Liver (tissue), 3 donors: ENCODE measurements at regions not wholly inside any gene's neighbourhood (a gene's known extent, or its start where the extent isn't known, plus 50 kb on each side); places are given as distances from the start of the nearest gene placed in this dataset.

Experiments used
- CTCF ChIP-seq: fragments of 150-350 bp; IDR thresholded peaks from 2 replicates; pipeline ENCODE4 v1.5.1; 2017; ENCODE audit warnings: improper control_type of control experiment, low read depth, low read length; ENCODE audit not compliant: missing input control
- GABPA ChIP-seq, 2 donors: IDR thresholded peaks in 1 of 2; conservative IDR thresholded peaks in 1 of 2; 2 replicates each; pipeline ENCODE4 v1.6.1; 2016; ENCODE audit warnings: antibody characterized with exemption in 2 of 2, mild to moderate bottlenecking in 1 of 2, moderate library complexity in 1 of 2
- REST ChIP-seq: IDR thresholded peaks from 2 replicates; pipeline ENCODE4 v1.6.1; 2016; ENCODE audit warnings: antibody characterized with exemption, mild to moderate bottlenecking
- donor health status: healthy.
- donor health status: healthy.

- TF ChIP-seq CTCF (no peak), REST (no peak), GABPA (IDR thresholded peaks at IDR 0.05 in 1 of 2, conservative IDR thresholded peaks at IDR 0.05 in 1 of 2) (no peak)
Measured at GRCh38 chr11:121766166-121766565, 313.4 kb upstream of the SORL1-AS1 start.
